Mammary epithelial cell (primary cell): ENCODE measurements at regions not wholly inside any gene's neighbourhood (a gene's known extent, or its start where the extent isn't known, plus 50 kb on each side); places are given as distances from the start of the nearest gene placed in this dataset.

Source experiments
- CTCF ChIP-seq, 2 donors: IDR thresholded peaks in 1 of 2; conservative IDR thresholded peaks in 1 of 2; 2 replicates each; pipeline ENCODE4 v1.5.1; 2011 to 2012; ENCODE audit warnings: inconsistent platforms in 2 of 2, low read length in 2 of 2, mild to moderate bottlenecking in 2 of 2, control low read depth in 1 of 2, low read depth in 1 of 2; ENCODE audit not compliant: insufficient read depth in 1 of 2; ENCODE audit errors: extremely low read depth in 1 of 2
- EZH2 ChIP-seq: IDR thresholded peaks from 2 replicates; pipeline ENCODE4 v1.6.1; 2012; ENCODE audit warnings: low read length, inconsistent platforms, borderline replicate concordance

DNA sequence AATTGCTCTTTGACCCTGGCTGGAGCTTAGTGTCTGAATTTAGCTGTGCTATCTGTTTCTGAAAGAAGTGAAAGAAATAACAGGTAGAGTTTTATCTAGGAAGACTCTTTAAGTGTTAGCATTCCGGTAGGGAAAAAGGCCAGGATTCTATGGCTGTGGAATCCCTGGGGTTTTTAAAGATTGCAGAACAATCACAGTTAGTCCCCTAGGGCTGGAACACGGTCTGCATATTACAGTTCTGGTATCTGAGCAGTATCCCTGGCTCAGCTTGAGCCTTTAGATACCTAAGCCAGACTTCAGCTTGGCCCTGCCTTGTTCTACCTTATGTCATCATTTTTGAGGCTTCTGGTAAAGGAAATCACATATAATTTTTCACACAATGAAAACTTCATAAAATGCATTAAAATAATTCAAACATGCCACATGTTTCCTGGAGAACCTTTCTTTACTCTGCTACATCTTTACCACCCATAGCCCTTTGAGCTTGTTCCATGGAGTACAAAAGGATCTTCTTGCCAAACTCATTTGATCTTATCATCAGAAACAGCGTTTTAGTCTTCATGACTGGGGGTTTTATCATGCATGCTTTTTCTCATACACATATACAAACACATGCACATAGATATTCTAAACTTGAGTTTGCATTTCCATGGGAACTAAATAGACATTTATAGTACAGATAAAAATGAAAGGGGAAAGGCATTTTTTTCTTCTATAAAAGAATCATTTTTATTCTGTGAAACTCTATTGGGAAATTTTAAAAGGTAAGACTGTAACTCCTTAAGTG is 410.8 kb downstream of the CETN3 start:
- TF ChIP-seq CTCF (conservative IDR thresholded peaks at IDR 0.05 in 1 of 2, IDR thresholded peaks at IDR 0.05 in 1 of 2; ENCODE audit: extremely low read depth in 1 of 2, insufficient read depth in 1 of 2, low read depth in 1 of 2, low read length in 2 of 2), result no peak
- no peak for TF ChIP-seq EZH2
